Body of pancreas (tissue), 4 donors: ENCODE measurements at regions not wholly inside any gene's neighbourhood (a gene's known extent, or its start where the extent isn't known, plus 50 kb on each side); places are given as distances from the start of the nearest gene placed in this dataset.

Experiments used
- CTCF ChIP-seq, 7 experiments: fragments of 450-650 bp in 4 of 7; fragments of 200-600 bp in 3 of 7; sonication (generic) in 3 of 7; IDR thresholded peaks; one replicate each; pipeline ENCODE4 v1.5.1; 2016 to 2019; ENCODE audit warnings: antibody characterized with exemption in 7 of 7
- POLR2A ChIP-seq, 3 donors: fragments of 450-650 bp; IDR thresholded peaks; one replicate each; pipeline ENCODE4 v1.6.1; 2016; ENCODE audit warnings: antibody characterized with exemption in 3 of 3, mild to moderate bottlenecking in 2 of 3

- TF ChIP-seq CTCF (IDR thresholded peaks at IDR 0.05), result no peak
- no peak for TF ChIP-seq POLR2A (IDR thresholded peaks at IDR 0.05)
These were observed 52.4 kb upstream of the EIF2S2 start for GRCh38 chr20:34164381-34164984.
